ENCODE measurements at regions not wholly inside any gene's neighbourhood (a gene's known extent, or its start where the extent isn't known, plus 50 kb on each side); places are given as distances from the start of the nearest gene placed in this dataset.
"Not testable (repeated sequence)": the region's sequence is repeated elsewhere in the genome, so short reads cannot be mapped to it uniquely, and the experiment has no call there.

- Histone ChIP-seq H3K27me3 (ENCODE audit: insufficient read depth, low read length) (no peaks in the 10 kb centered on the region), H3K4me1 (ENCODE audit: insufficient read depth, low read length) (no peaks in the 10 kb centered on the region), H3K36me3 (ENCODE audit: insufficient read depth, low read length) (no peaks in the 10 kb centered on the region), H3K9me3 (ENCODE audit: insufficient read depth, low read depth, low read length) (no peaks in the 10 kb centered on the region), H3K27ac (ENCODE audit: low read depth, low read length) (no peak overlapping the region), H3K9ac (ENCODE audit: low read depth, low read length) (no peak overlapping the region), H3K4me3 (ENCODE audit: low read length) (no peak overlapping the region)
- WGBS, result 96% methylated on average over 5 of the region's 5 CpGs
Observed at GRCh38 chr6:105862936-105863607, 223.1 kb upstream of the PRDM1 start.

- not testable (repeated sequence) for H3K4me1 ChIP-seq (ENCODE audit: insufficient read depth, low read length); H3K27ac ChIP-seq (ENCODE audit: low read depth, low read length)
Observed at GRCh38 chr6:105860927-105861326, 225.2 kb upstream of the PRDM1 start.

DNA sequence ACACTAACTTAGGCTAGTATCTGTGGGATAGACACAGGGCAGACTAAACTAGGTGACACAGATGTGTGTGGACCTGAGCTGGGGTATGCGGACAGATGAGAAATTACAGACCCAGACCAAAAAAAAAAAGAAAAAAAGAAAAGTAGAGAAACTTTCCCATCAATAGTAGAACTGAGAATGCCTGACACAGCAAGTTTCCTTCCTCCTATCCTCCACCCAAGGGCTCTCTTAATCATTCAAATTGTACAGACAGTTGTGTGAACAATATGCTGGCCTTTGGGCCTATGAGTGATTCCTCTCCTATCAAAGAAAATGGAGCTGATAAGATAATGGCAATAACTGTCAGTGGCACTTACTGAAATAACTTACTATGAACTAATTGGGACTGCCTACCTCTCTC, 226.7 kb upstream of the PRDM1 start:
- H3K9ac ChIP-seq (ENCODE audit: low read depth, low read length), result no peak overlapping the region
- H3K36me3 ChIP-seq (ENCODE audit: insufficient read depth, low read length), result no peaks in the 10 kb centered on the region
- 0 out of 2 replicates have a peak, but pooled peaks cover 6% of the 10 kb centered on the region for H3K9me3 ChIP-seq (ENCODE audit: insufficient read depth, low read depth, low read length)
- no CpG with 5 or more reads among the region's 1 CpG for WGBS
- no peaks in the 10 kb centered on the region for H3K27me3 ChIP-seq (ENCODE audit: insufficient read depth, low read length)
- H3K27ac ChIP-seq (ENCODE audit: low read depth, low read length), result no peak overlapping the region
- H3K4me1 ChIP-seq (ENCODE audit: insufficient read depth, low read length), result no peaks in the 10 kb centered on the region
- H3K4me3 ChIP-seq (ENCODE audit: low read length), result no peak overlapping the region

More at GRCh38 chr6:105860927-105861326, 225.2 kb upstream of the PRDM1 start:
- not testable (repeated sequence) for H3K4me3 ChIP-seq (ENCODE audit: low read length); H3K27me3 ChIP-seq (ENCODE audit: insufficient read depth, low read length); H3K9me3 ChIP-seq (ENCODE audit: insufficient read depth, low read depth, low read length); H3K9ac ChIP-seq (ENCODE audit: low read depth, low read length); H3K36me3 ChIP-seq (ENCODE audit: insufficient read depth, low read length)

DNA sequence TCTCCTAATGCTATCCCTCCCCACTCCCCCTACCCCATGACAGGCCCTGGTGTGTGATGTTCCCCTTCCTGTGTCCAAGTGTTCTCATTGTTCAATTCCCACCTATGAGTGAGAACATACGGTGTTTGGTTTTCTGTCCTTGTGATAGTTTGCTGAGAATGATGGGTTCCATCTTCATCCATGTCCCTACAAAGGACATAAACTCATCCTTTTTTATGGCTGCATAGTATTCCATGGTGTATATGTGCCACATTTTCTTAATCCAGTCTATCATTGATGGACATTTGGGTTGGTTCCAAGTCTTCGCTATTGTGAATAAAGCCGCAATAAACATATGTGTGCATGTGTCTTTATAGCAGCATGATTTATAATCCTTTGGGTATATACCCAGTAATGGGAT, 227.5 kb upstream of the PRDM1 start:
- H3K4me3 ChIP-seq (ENCODE audit: low read length); H3K4me1 ChIP-seq (ENCODE audit: insufficient read depth, low read length): not testable (repeated sequence)
- no CpG with 5 or more reads among the region's 3 CpGs for WGBS

GRCh38 chr6:105855433-105855832, 230.7 kb upstream of the PRDM1 start:
- peaks cover 10% of the 10 kb centered on the region; the same call in 1 of the 2 replicates for H3K4me1 ChIP-seq (ENCODE audit: insufficient read depth, low read length)
- H3K4me3 ChIP-seq (ENCODE audit: low read length), result no peak overlapping the region
- H3K36me3 ChIP-seq (ENCODE audit: insufficient read depth, low read length), result no peaks in the 10 kb centered on the region
- 94% methylated on average over 7 of the region's 7 CpGs for WGBS
- no peak overlapping the region for H3K9ac ChIP-seq (ENCODE audit: low read depth, low read length)
- H3K9me3 ChIP-seq (ENCODE audit: insufficient read depth, low read depth, low read length), result 0 out of 2 replicates have a peak, but pooled peaks cover 6% of the 10 kb centered on the region
- no peak overlapping the region for H3K27ac ChIP-seq (ENCODE audit: low read depth, low read length)
- no peaks in the 10 kb centered on the region for H3K27me3 ChIP-seq (ENCODE audit: insufficient read depth, low read length)

More for the DNA sequence above, 227.5 kb upstream of the PRDM1 start:
- H3K27me3 ChIP-seq (ENCODE audit: insufficient read depth, low read length); H3K36me3 ChIP-seq (ENCODE audit: insufficient read depth, low read length); H3K27ac ChIP-seq (ENCODE audit: low read depth, low read length); H3K9me3 ChIP-seq (ENCODE audit: insufficient read depth, low read depth, low read length); H3K9ac ChIP-seq (ENCODE audit: low read depth, low read length): not testable (repeated sequence)

- not testable (repeated sequence) for H3K27ac ChIP-seq (ENCODE audit: low read depth, low read length); H3K9me3 ChIP-seq (ENCODE audit: insufficient read depth, low read depth, low read length); H3K36me3 ChIP-seq (ENCODE audit: insufficient read depth, low read length); H3K9ac ChIP-seq (ENCODE audit: low read depth, low read length); H3K27me3 ChIP-seq (ENCODE audit: insufficient read depth, low read length); H3K4me3 ChIP-seq (ENCODE audit: low read length)
- 97% methylated on average over 27 of the region's 33 CpGs for WGBS
- peaks cover 12% of the 10 kb centered on the region; the same call in 1 of the 2 replicates for H3K4me1 ChIP-seq (ENCODE audit: insufficient read depth, low read length)
Observed at GRCh38 chr6:105853979-105854378, 232.2 kb upstream of the PRDM1 start.

GRCh38 chr6:105851606-105852005, 234.5 kb upstream of the PRDM1 start:
- Histone ChIP-seq H3K9me3 (ENCODE audit: insufficient read depth, low read depth, low read length) (0 out of 2 replicates have a peak, but pooled peaks cover 6% of the 10 kb centered on the region), H3K4me1 (ENCODE audit: insufficient read depth, low read length) (peaks cover 12% of the 10 kb centered on the region; the same call in 1 of the 2 replicates), H3K27ac (ENCODE audit: low read depth, low read length) (no peak overlapping the region), H3K9ac (ENCODE audit: low read depth, low read length) (no peak overlapping the region), H3K36me3 (ENCODE audit: insufficient read depth, low read length) (no peaks in the 10 kb centered on the region), H3K27me3 (ENCODE audit: insufficient read depth, low read length) (no peaks in the 10 kb centered on the region), H3K4me3 (ENCODE audit: low read length) (no peak overlapping the region)
- WGBS, result 90% methylated on average over 4 of the region's 4 CpGs

GRCh38 chr6:105851113-105851580, 235.0 kb upstream of the PRDM1 start:
- Histone ChIP-seq H3K9ac (ENCODE audit: low read depth, low read length) (no peak overlapping the region), H3K36me3 (ENCODE audit: insufficient read depth, low read length) (no peaks in the 10 kb centered on the region), H3K4me1 (ENCODE audit: insufficient read depth, low read length) (peaks cover 12% of the 10 kb centered on the region; the same call in 1 of the 2 replicates), H3K27me3 (ENCODE audit: insufficient read depth, low read length) (no peaks in the 10 kb centered on the region), H3K4me3 (ENCODE audit: low read length) (no peak overlapping the region), H3K9me3 (ENCODE audit: insufficient read depth, low read depth, low read length) (0 out of 2 replicates have a peak, but pooled peaks cover 6% of the 10 kb centered on the region), H3K27ac (ENCODE audit: low read depth, low read length) (no peak overlapping the region)
- WGBS, result 43% methylated on average over 10 of the region's 10 CpGs

GRCh38 chr6:105850261-105851112, 235.6 kb upstream of the PRDM1 start:
- H3K4me3 ChIP-seq (ENCODE audit: low read length), result no peak overlapping the region
- WGBS, result 92% methylated on average over 11 of the region's 11 CpGs
- no peak overlapping the region for H3K9ac ChIP-seq (ENCODE audit: low read depth, low read length)
- H3K9me3 ChIP-seq (ENCODE audit: insufficient read depth, low read depth, low read length), result 0 out of 2 replicates have a peak, but pooled peaks cover 6% of the 10 kb centered on the region
- no peak overlapping the region for H3K27ac ChIP-seq (ENCODE audit: low read depth, low read length)
- peaks cover 12% of the 10 kb centered on the region; the same call in 1 of the 2 replicates for H3K4me1 ChIP-seq (ENCODE audit: insufficient read depth, low read length)
- H3K36me3 ChIP-seq (ENCODE audit: insufficient read depth, low read length), result no peaks in the 10 kb centered on the region
- no peaks in the 10 kb centered on the region for H3K27me3 ChIP-seq (ENCODE audit: insufficient read depth, low read length)

DNA sequence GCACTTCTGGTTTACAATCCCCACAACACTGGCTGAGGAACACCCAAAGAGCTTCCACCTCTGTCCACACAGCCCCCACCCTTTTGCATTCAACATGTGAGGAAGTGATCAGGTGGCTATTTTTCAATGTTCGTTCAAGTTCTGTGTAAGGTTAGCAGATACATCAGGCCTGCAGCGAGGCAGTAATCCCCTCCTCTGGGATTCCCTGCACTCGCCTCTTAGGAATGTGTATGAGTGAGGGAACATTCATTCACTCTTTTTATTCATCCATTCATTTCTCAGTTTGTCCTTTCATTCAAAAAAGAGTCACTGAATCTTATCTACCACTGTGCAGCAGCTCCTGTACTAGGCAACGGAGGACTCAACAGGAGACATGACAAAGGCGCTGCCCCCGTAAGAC, 236.4 kb upstream of the PRDM1 start:
- Histone ChIP-seq H3K27me3 (ENCODE audit: insufficient read depth, low read length) (no peaks in the 10 kb centered on the region), H3K36me3 (ENCODE audit: insufficient read depth, low read length) (no peaks in the 10 kb centered on the region), H3K27ac (ENCODE audit: low read depth, low read length) (no peak overlapping the region), H3K4me1 (ENCODE audit: insufficient read depth, low read length) (peaks cover 12% of the 10 kb centered on the region; the same call in 1 of the 2 replicates), H3K9ac (ENCODE audit: low read depth, low read length) (no peak overlapping the region), H3K4me3 (ENCODE audit: low read length) (no peak overlapping the region), H3K9me3 (ENCODE audit: insufficient read depth, low read depth, low read length) (no peaks in the 10 kb centered on the region)
- WGBS, result 85% methylated on average over 5 of the region's 6 CpGs

GRCh38 chr6:105847433-105847832, 238.7 kb upstream of the PRDM1 start:
- Histone ChIP-seq H3K27ac (ENCODE audit: low read depth, low read length) (no peak overlapping the region), H3K4me3 (ENCODE audit: low read length) (no peak overlapping the region), H3K36me3 (ENCODE audit: insufficient read depth, low read length) (no peaks in the 10 kb centered on the region), H3K4me1 (ENCODE audit: insufficient read depth, low read length) (peaks cover 19% of the 10 kb centered on the region), H3K27me3 (ENCODE audit: insufficient read depth, low read length) (no peaks in the 10 kb centered on the region), H3K9me3 (ENCODE audit: insufficient read depth, low read depth, low read length) (no peaks in the 10 kb centered on the region), H3K9ac (ENCODE audit: low read depth, low read length) (no peak overlapping the region)

Data from HUES64 (cell line).